Stimulated activated CD8-positive, alpha-beta memory T cell treated with anti-CD3 and anti-CD28 coated beads, Interleukin-7, amount 100 ng/mL, for 24 hours (primary cell): ENCODE measurements at regions not wholly inside any gene's neighbourhood (a gene's known extent, or its start where the extent isn't known, plus 50 kb on each side); places are given as distances from the start of the nearest gene placed in this dataset.

ENCODE experiments used
- DNase-seq: peaks from one replicate; pipeline ENCODE4 v3.0.0-alpha.2; 2020; ENCODE audit warnings: low read depth

DNA sequence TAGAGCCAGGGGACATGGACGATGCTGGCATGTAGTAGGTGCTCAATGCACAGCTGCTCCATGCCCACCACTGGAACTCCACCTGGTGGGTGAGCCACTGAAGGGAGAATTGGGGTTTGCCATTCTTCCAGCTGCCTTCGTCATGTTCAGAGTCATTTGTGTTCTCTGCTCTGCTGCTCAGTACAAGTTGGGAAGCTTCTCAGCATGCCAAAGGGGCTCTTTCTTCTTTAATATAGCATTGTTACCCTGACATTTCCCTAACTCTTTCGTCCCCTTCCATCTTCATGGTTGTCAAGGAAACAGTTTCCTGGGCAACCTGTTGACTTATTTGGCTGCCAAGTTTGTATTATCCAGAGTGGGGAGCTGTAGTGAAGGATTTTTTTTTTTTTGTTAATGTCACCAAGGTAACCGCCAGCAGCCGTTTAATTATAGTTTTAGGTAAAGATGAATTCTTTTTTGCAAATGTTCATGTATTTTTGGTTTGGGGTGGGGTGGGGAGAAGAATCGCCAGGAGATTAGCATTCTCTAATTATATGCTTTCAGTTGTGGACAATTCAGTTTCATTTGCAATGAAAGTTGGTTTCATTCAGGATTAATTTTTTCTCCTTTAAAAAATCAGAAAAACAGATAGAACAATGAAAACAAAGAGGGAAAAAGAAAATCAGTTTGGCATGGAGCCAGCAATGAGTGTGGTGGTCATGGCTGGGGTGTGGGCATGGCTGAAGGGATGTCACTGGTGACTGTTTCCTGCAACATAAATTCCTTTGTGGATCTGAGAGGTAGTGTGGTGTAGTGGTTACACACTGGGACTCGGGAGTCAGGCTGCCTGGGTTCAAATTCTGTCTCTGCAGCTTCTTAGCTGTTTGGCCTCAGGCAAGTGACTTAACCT, 73.0 kb upstream of the KCNG1 start:
- no peak for DNase-seq

DNA sequence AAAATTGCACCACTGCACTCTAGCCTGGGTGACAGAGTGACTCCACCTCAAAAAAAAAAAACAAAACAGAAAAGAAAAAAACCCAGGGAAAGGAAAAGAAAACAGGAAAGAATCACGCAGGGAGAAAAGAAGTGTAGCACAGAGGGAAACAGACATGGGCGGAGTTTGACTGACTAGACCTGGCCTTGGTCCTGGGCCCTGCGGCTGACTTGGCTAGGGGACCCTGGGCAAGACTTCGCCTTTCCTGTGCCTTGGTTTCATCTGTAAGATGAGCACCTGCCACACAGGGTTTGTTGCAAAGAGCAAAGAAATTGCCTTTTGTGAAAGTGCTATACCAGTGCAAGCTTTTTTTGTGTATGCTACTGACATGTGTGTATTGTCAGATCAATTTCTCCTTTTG, 71.3 kb upstream of the KCNG1 start:
- DNase-seq: no peak

DNA sequence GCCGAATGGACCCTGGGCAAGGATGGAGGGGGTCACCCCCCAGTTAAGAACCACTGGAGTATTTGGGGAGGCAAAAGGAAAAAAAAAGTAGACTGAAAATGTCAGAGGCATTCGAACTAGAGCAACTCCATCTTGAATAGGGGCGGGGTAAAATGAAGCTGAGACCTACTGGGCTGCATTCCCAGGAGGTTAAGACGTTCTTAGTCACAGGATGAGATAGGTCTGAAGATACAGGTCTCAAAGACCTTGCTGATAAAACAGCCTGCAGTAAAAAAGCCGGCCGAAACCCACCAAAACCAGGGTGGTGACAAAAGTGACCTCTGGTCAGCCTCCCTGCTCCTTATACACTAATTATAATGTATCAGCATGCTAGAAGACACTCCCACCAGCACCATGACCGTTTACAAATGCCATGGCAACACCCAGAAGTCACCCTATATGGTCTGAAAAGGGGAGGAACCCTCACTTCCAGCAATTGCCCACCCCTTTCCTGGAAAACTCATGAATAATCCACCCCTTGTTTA, 70.4 kb upstream of the KCNG1 start:
- no peak for DNase-seq

DNA sequence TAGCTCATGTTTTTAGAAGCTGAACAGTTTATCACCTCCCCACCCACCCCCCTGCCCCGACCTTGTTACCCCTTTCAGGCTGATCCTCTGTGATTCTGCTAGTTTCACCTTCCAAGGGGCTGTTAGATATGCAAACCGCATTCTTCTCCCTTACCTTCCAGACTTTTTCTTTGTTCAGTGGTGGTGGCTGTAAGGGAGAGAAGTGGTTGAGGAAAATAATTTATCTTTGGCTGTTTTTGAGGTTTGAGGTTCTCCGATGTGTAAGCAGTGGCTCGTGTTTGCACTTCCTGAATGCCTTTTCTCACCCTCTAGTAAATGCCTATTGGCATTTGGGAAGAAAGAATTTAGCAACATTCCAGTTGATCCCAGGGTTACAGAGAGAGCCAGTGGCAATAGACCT, 69.4 kb upstream of the KCNG1 start:
- DNase-seq: no peak

DNA sequence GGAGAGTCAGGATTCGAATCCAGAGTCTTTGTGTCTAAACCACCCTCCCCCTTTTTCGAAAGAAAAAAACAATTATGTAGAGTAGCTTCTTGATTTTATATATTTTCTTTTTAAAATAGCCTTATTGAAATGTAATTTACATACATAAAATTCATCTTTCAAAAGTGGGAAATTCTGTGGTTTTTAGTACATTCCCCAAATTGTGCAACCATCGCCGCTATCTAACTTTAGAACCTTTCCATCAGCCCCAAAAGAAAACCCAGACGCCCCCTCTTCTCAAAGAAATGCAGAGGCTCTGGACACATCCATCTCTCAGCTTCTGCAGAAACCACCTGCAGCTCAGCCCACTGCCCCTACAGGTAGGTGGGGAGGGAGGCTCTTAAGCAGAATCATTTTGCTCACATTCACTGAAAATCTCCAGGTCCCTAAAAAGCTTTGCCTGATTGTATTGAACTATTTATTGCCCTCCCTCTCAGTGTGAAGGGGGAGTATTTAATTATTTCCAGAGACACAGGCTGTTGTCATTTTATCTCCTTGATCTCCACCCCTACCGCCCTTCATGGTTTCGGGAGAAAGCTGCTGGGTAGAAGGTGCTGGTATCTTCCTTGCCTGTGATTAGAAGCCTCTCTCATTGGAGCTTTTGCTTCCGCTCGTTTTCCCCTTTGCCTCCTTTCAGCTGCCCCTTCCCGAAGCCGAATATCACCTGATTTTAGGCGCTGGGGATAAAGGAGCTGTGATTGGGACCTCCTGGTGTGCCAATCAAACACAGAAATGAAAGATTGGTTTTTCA, 68.7 kb upstream of the KCNG1 start:
- DNase-seq: no peak

DNA sequence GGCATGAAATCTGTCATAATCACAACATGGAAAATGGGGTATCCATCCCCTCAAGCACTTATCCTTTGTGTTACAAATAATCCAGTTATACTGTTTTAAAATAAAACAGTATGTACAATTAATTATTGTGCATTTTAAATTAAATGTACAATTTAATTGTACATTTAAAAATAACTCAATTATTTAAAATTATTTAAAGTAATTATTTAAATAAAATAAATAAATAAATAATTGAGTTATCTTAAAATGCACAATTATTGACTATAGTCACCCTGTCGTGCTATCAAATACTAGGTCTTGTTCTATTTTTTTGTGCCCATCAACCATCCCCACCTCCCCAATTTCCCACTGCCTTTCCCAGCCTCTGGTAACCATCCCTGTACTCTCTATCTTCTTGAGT, 66.9 kb upstream of the KCNG1 start:
- no peak for DNase-seq

DNA sequence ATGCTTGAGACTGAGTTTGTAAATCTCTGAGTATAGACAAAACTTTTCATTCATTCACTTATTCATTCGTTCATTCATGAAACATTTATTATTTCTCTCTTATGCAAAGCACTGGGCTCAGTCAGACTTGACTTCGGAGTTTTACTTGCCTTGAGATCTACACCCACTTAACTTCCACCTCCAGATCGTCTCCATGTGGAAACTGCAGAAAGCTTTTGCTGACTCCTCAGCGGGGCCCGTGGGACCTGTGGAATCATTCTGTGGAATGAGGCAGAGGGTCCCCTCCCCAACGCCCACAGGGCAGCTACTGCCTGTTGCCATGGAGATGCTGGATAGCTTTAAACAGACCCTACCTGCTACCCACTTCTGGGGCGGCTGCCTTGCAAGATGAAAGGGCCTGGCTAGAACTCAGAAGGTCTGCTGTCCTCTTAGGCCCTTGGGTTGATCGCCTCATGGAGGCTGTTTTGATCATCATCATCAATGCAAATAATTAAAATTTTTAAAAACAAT, 66.4 kb upstream of the KCNG1 start:
- no peak for DNase-seq

DNA sequence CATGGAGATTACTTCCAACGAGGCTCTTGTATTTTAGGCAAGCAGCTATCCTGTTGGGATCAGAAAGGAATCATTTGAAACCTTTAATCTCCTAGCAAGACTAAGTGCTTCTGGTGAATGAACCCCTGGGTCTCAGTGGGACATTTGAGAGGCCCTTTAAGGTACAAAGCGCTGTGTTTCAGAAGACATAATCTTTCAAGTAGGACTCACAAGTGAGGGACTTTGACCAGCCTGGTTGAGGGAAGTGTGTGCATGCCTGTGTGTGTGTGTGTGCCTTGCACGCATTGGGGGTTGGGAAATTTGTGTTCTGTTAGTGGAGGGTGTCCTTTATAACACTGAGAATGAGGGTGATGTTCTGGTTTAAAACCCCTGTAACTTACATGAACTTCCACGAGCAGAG, 64.4 kb upstream of the KCNG1 start:
- no peak for DNase-seq

DNA sequence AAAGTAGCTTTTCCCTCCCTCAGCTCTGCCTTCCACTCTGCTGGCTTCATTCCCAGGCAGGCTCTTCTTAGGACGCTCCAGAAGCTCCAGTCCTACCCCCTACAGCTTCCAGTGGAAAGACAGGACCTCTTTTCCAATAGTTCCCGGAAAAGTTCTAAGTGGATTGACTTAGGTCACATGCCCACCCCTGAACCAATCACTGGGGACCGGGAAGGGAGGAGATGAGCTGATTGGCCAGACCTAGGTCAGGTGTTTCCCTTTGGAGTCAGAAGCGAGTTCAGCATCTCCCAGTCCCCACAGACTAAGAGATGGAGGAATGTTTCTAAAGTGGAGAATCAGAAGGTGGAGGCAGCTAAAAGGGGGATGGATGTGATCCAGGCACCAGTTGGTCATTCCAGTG, 62.9 kb upstream of the KCNG1 start:
- no peak for DNase-seq

DNA sequence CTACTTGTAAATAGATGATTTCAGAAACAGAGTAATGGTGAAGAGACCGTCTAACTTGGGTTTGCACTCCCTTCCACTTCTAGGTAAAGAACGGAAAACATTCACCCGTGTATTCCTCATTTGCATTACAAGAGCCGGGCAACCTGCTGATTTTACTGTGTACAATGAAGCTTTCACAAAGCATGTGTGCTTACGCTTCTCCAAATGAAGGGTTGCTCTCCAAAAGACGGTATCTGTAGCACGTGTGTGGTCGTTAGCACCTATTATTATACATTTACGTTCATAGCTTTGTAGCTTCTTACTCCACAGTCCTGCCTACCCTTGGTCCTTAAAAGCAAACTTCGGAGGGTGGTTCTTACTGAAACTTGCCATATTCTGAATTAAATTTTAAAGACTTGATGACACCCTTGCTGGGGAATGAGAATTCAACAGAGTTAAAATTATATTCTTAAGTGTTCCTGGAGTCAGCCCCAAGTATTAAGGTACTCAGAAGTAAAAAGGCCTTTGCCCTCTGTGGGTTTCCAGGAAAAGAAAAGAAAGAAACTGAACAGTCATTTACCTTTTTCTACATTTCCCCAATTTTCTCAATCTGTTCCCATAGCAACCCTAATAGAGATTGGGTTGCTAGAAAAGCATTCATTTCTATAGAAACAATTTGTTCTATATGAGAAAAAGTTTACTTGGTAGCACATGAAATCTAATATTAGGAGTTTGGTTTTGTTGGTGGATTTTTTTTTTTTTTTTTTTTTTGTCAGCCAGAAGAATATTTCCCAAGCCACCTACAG, 61.9 kb upstream of the KCNG1 start:
- no peak for DNase-seq

DNA sequence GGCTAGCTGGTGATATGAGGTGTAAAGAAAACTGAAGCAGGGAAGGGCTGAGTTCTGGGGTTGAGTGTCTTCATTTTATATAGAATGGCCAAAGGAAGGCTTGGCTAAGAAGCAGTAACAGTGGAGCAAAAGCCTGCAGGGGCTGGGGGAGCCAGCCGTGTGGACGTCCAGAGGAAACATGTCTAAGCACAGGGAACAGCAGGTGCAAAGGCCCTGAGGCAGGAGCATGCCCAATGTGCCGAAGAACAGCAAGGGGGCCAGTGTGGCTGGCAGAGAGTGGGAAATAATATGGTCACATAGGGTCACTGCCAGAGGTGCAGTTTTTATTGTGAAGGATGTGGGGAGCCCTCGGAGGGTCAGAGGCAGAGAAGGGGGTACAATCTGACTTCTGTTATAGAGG, 60.5 kb upstream of the KCNG1 start:
- DNase-seq: no peak

DNA sequence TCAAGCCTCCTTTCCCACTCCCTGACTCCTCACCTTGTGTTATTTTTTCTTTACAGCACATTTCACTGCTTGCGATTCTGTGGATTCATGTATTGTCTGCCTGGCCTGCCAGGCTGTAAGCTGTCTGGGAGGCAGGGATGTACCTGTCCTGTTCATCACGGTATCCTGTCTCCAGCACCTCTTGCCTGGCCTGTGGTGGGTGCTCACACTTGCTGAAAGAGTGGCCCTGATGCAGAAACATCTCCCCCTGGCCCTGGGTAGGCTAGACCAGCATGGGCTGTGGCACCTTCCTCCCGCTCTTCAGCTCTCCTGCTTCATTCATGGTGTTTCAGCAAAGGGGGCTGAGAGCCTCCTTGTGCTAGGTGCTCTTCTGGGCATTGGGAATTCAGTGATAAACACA, 60.1 kb upstream of the KCNG1 start:
- DNase-seq: no peak

DNA sequence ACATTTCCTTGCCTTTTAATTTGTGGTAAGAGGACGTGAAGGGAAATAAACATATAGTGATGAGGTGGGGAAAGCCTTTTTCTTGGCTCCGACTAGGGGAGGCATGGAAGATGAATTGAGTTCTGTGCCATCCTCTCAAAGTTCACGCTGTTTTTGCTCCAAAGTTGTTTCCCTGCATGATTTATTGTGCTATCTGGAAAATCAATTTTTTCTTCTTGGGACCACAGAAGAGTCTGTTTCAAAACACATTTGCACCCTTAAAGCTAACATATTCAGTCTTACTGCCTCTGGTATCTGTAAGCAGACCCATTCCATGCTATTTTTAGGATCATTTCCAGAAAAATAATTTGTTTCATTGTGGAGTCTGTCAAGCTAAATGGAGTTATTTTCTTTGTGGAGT, 57.6 kb upstream of the KCNG1 start:
- DNase-seq: no peak

DNA sequence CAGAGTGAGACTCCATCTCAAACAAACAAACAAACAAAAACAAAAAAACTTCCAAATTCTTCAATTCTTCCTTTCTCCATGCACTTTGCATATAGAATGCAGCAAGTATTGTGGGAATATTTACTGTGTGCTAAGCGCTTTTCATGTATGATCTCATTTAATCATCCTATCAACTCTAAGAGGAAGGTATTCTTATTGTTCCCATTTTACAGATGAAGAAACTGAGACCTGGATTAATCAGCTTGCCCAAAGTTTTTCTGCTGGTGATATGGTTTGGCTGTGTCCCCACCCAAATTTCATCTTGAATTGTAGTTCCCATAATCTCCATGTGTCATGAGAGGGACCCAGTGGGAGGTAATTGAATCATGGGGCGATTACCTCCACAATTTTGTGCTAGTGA, 56.6 kb upstream of the KCNG1 start:
- DNase-seq: no peak

DNA sequence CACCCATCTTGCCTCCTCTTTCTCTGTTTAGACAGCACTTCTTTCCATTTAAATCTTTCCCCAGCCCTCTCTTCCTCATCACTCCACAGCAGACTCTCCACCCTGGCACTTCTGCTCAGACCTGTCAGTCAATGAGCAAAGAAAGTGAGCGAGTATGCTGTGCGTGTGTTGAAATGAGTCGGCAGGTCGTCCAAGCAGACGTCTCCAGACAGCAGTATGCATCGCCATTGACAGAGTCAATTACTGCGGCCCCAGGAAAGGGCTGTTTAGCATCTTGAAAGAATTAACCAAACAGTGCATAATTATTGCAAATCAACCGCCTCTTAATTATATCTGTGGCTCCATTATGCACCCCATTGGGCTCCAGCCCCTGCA, 54.8 kb upstream of the KCNG1 start:
- no peak for DNase-seq

DNA sequence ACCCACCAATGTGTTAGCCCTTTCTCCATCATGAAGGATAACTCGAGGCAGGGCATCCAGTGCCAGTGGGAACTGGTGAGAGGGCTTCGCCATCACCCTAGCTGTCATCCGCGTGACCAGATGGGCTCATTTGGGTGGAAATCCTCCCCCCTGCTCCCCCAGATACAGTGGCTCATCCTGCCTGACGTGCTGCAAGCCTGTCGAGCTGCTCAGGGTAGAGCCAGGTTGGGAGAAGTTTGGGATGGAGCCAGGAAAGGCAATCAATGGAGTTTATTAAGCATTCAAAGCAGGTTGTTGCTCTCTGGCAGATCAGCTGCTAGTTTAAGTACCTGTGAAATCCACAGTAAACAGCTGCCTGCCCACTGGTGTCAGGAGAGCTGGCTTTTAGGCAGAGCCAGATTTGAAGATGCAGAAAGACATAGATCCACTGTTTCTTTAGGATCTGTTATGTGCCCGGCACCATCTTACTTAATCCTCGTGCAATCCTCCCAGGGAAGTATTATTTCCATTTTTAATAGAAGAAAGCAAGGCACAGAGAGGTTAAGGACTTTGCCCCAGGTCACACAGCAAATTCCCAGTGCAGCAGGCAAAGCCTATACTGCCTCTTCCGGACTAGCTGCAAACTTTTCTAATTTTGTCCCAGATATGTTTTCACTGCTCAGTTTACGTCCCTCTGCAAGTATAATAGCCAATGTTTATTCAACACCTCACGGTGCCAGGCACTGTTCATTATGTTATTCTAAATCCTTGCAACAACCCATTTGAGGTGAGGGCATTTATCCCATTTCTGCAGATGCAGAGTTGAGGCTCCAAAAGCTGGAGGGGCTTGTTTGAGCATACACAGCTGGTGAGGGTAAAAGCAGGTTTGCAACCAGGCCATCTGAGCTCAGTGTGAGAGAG, 54.1 kb upstream of the KCNG1 start:
- DNase-seq: no peak

DNA sequence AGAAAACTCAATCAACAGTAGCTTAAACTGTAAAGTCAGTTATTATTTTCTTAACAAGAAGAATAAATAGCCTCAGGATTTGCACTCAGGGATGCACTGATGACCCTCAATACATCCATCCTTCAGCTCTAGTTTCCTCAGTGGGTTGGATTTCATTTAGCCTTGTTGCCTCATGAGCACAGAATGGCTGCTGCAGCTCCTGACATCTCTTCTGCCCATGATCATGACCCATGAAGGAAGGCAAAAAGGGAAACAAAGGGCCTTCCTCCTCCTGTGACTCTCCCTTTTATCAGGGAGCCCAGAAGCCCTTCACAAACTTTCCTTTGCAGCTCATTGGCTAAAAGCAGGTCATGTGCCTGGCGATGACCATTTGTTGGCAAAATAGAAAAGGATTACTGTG, 51.2 kb upstream of the KCNG1 start:
- DNase-seq: no peak
